ENCODE measurements at regions not wholly inside any gene's neighbourhood (a gene's known extent, or its start where the extent isn't known, plus 50 kb on each side); places are given as distances from the start of the nearest gene placed in this dataset.
"Not testable (repeated sequence)": the region's sequence is repeated elsewhere in the genome, so short reads cannot be mapped to it uniquely, and the experiment has no call there.

GRCh38 chr14:25303934-25304333, 254.0 kb upstream of the STXBP6 start:
- DNase-seq, result no peak

- no peak for DNase-seq
Observed at GRCh38 chr14:25298238-25298637, 248.3 kb upstream of the STXBP6 start.

GRCh38 chr14:25290154-25290553, 240.2 kb upstream of the STXBP6 start:
- DNase-seq, result not testable (repeated sequence)

GRCh38 chr14:25274529-25274928, 224.6 kb upstream of the STXBP6 start:
- DNase-seq, result no peak

- no peak for DNase-seq
Observed at GRCh38 chr14:25267186-25267585, 217.2 kb upstream of the STXBP6 start.

- peak; percentile 1 for DNase-seq
Observed at GRCh38 chr14:25259470-25259869, 209.5 kb upstream of the STXBP6 start.

GRCh38 chr14:25252793-25253192, 202.8 kb upstream of the STXBP6 start:
- no peak for DNase-seq

- no peak for DNase-seq
Observed at GRCh38 chr14:25250516-25250915, 200.6 kb upstream of the STXBP6 start.

- DNase-seq, result peak; percentile 5
Observed at GRCh38 chr14:25247609-25248008, 197.7 kb upstream of the STXBP6 start.

- no peak for DNase-seq
Observed at GRCh38 chr14:25246751-25247150, 196.8 kb upstream of the STXBP6 start.

- no peak for DNase-seq
Observed at GRCh38 chr14:25239170-25239569, 189.2 kb upstream of the STXBP6 start.

GRCh38 chr14:25237845-25238244, 187.9 kb upstream of the STXBP6 start:
- DNase-seq, result peak; percentile 51

GRCh38 chr14:25233613-25234012, 183.7 kb upstream of the STXBP6 start:
- no peak for DNase-seq

GRCh38 chr14:25231004-25231403, 181.1 kb upstream of the STXBP6 start:
- DNase-seq, result no peak

- DNase-seq, result no peak
Observed at GRCh38 chr14:25226214-25226613, 176.3 kb upstream of the STXBP6 start.

GRCh38 chr14:25222256-25222655, 172.3 kb upstream of the STXBP6 start:
- DNase-seq, result no peak

GRCh38 chr14:25220514-25220913, 170.6 kb upstream of the STXBP6 start:
- no peak for DNase-seq

GRCh38 chr14:25215607-25216006, 165.7 kb upstream of the STXBP6 start:
- DNase-seq, result peak; percentile 4

GRCh38 chr14:25197885-25198284, 147.9 kb upstream of the STXBP6 start:
- DNase-seq, result no peak

GRCh38 chr14:25180221-25180620, 130.3 kb upstream of the STXBP6 start:
- no peak for DNase-seq

GRCh38 chr14:25178255-25178654, 128.3 kb upstream of the STXBP6 start:
- no peak for DNase-seq

- peak; percentile 69 for DNase-seq
Observed at GRCh38 chr14:25150934-25151790, 101.2 kb upstream of the STXBP6 start.

GRCh38 chr14:25150401-25150800, 100.5 kb upstream of the STXBP6 start:
- no peak for DNase-seq

- DNase-seq, result no peak
Observed at GRCh38 chr14:25140411-25140810, 90.5 kb upstream of the STXBP6 start.

- no peak for DNase-seq
Observed at GRCh38 chr14:25136811-25137210, 86.9 kb upstream of the STXBP6 start.

All from DMS53 (cell line).